Activated naive CD4-positive, alpha-beta T cell treated with anti-CD3 and anti-CD28 coated beads, Interleukin-2, amount 10 ng/mL, durations not matched to agents 7 days and 5 days (primary cell): ENCODE measurements at regions not wholly inside any gene's neighbourhood (a gene's known extent, or its start where the extent isn't known, plus 50 kb on each side); places are given as distances from the start of the nearest gene placed in this dataset.

Experiments used
- CTCF ChIA-PET: fragments of 350-600 bp; sonication (Branson Sonifier 250); formaldehyde crosslinking; loops from one replicate; lab custom pipeline; 2021; ENCODE audit warnings: antibody characterized with exemption; lab: Charles Lee
- DNase-seq: peaks from one replicate; pipeline ENCODE4 v3.0.0-alpha.2; 2020
- H3K27ac Mint-ChIP-seq: one replicate; pipeline ENCODE4 v1.8.0; 2021; ENCODE audit warnings: mild to moderate bottlenecking, moderate library complexity, mixed read lengths
- H3K27me3 Mint-ChIP-seq: one replicate; pipeline ENCODE4 v1.8.0; 2021; ENCODE audit warnings: mild to moderate bottlenecking, mixed read lengths
- H3K36me3 Mint-ChIP-seq: one replicate; pipeline ENCODE4 v1.8.0; 2021; ENCODE audit warnings: mixed read lengths
- H3K4me1 Mint-ChIP-seq: one replicate; pipeline ENCODE4 v1.8.0; 2021; ENCODE audit warnings: mixed read lengths
- H3K4me3 Mint-ChIP-seq: one replicate; pipeline ENCODE4 v1.8.0; 2021; ENCODE audit warnings: mild to moderate bottlenecking, moderate library complexity, mixed read lengths
- H3K9me3 Mint-ChIP-seq: one replicate; pipeline ENCODE4 v1.8.0; 2021; ENCODE audit warnings: mixed read lengths

DNA sequence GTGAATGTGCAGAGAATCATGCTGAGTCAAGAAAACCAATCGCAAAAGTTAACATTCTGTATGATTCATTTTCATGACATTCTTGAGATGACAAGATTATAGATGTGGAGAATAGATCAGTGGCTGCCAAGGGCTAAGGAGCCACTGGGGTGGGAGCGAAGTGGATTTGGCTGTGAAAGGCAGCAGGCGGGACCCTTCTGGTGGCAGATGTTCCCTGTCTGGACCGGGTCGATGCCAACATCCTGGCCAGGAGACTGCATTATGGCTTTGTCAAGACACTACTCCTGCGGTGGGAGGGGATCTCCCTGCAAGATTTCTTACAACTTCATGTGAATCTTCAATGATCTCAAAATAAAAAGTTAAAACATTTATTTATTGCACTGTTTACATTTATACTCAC, 427.9 kb downstream of the GALR1 start:
- Mint-ChIP-seq H3K27ac (no peak overlapping the region), H3K9me3 (no peaks in the 10 kb centered on the region), H3K27me3 (peaks cover 5% of the 10 kb centered on the region), H3K36me3 (no peaks in the 10 kb centered on the region), H3K4me1 (no peaks in the 10 kb centered on the region), H3K4me3 (no peak overlapping the region)
- CTCF ChIA-PET, result no interaction called here
- no peak for DNase-seq

GRCh38 chr18:77679869-77680268, 430.2 kb downstream of the GALR1 start:
- Mint-ChIP-seq H3K4me3 (no peak overlapping the region), H3K9me3 (no peaks in the 10 kb centered on the region), H3K36me3 (no peaks in the 10 kb centered on the region), H3K4me1 (no peaks in the 10 kb centered on the region), H3K27me3 (peaks cover 8% of the 10 kb centered on the region), H3K27ac (no peak overlapping the region)
- no peak for DNase-seq
- CTCF ChIA-PET, result no interaction called here

DNA sequence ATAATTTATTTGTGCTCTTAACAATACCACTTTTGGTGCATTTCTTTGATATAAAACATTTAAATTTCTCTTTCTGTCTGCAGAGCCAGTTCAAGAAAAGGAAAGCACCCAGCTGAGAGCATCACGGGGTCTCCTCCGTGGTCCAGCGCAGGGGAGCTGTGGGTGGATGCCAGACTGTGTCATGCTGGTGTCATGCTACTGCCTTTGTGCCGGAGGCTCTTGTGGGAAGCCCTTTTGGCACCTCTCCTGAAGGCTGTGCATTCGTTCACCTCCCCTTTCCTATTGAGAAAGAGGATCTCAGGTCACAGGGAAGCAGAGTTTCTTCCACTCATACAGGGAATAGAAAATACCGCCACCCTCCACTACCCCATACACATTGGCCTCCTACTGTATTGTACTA, 450.4 kb downstream of the GALR1 start:
- no peaks in the 10 kb centered on the region for H3K4me1 Mint-ChIP-seq
- no peaks in the 10 kb centered on the region for H3K9me3 Mint-ChIP-seq
- H3K27me3 Mint-ChIP-seq, result no peaks in the 10 kb centered on the region
- no peak overlapping the region for H3K4me3 Mint-ChIP-seq
- no peak overlapping the region for H3K27ac Mint-ChIP-seq
- no peaks in the 10 kb centered on the region for H3K36me3 Mint-ChIP-seq
- CTCF ChIA-PET, result no interaction called here
- no peak for DNase-seq

DNA sequence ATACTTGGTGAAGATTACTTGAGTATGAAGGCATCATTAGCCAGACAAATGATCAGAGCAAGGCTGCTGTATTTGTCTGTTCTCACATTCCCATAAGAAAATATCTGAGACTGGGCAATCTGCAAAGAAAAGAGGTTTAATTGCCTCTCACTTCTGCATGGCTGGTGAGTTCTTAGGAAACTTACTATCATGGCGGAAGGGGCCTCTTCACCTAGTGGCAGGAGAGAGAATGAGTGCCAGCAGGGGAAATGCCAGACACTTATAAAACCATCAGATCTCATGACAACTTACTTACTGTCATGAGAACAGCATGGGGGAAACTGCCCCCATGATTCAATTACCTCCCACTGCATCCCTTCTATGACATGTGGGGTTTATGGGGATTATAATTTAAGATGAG, 452.3 kb downstream of the GALR1 start:
- H3K27me3 Mint-ChIP-seq, result peaks cover 4% of the 10 kb centered on the region
- H3K4me3 Mint-ChIP-seq, result no peak overlapping the region
- H3K9me3 Mint-ChIP-seq, result no peaks in the 10 kb centered on the region
- CTCF ChIA-PET, result interaction anchor here (1.0 kb wide), 1 partner anchor 780 kb away, joined by 3 read pairs; no protein-coding TSS in a partner anchor
- no peaks in the 10 kb centered on the region for H3K4me1 Mint-ChIP-seq
- DNase-seq, result no peak
- H3K27ac Mint-ChIP-seq, result no peak overlapping the region
- H3K36me3 Mint-ChIP-seq, result no peaks in the 10 kb centered on the region

GRCh38 chr18:77702686-77703085, 453.0 kb downstream of the GALR1 start:
- Mint-ChIP-seq H3K27me3 (peaks cover 4% of the 10 kb centered on the region), H3K27ac (no peak overlapping the region), H3K9me3 (no peaks in the 10 kb centered on the region), H3K36me3 (no peaks in the 10 kb centered on the region), H3K4me3 (no peak overlapping the region), H3K4me1 (no peaks in the 10 kb centered on the region)
- CTCF ChIA-PET, result interaction anchor here (1.0 kb wide), 1 partner anchor 780 kb away, joined by 3 read pairs; no protein-coding TSS in a partner anchor
- no peak for DNase-seq

- H3K9me3 Mint-ChIP-seq, result no peaks in the 10 kb centered on the region
- no peak overlapping the region for H3K27ac Mint-ChIP-seq
- peaks cover 4% of the 10 kb centered on the region for H3K27me3 Mint-ChIP-seq
- no peaks in the 10 kb centered on the region for H3K4me1 Mint-ChIP-seq
- no peaks in the 10 kb centered on the region for H3K36me3 Mint-ChIP-seq
- H3K4me3 Mint-ChIP-seq, result no peak overlapping the region
- CTCF ChIA-PET, result no interaction called here
- DNase-seq, result no peak
Measured at GRCh38 chr18:77705301-77705700, 455.7 kb downstream of the GALR1 start.

DNA sequence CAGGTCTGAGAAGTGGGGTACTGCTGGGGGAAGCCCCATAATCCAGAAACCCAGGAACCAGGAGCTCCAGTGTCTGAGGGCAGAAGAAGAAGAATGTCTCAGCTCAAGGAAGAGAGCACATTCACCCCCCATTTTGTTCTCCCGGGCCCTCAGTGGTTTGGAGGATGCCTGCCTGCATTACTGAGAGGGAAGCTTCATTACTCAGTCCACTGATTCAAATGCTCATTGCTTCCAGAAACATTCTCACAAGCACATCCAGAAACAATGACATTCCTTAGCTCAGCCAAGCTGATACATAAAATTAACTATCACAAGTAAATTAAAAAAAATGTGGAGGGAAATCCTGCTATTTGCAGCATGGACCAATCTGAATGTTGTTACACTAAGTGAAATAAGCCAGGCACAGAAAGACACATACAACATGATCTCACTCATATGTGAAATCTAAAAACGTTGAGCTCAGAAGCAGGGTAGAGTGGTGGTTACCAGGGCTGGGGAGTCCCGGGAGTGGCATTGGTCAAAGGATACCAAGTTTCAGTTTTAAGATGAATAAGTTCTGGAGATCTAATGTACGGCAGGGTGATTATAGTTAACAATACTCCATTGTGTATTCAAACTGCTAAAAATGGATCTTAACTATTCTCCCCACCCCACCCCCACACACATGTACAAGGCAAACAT, 459.3 kb downstream of the GALR1 start:
- H3K36me3 Mint-ChIP-seq, result no peaks in the 10 kb centered on the region
- no peak overlapping the region for H3K27ac Mint-ChIP-seq
- no peaks in the 10 kb centered on the region for H3K9me3 Mint-ChIP-seq
- H3K27me3 Mint-ChIP-seq, result peaks cover 4% of the 10 kb centered on the region
- no peak for DNase-seq
- CTCF ChIA-PET, result no interaction called here
- H3K4me3 Mint-ChIP-seq, result no peak overlapping the region
- H3K4me1 Mint-ChIP-seq, result no peaks in the 10 kb centered on the region

GRCh38 chr18:77711096-77711495, 461.4 kb downstream of the GALR1 start:
- Mint-ChIP-seq H3K4me1 (no peaks in the 10 kb centered on the region), H3K27me3 (peaks cover 4% of the 10 kb centered on the region), H3K4me3 (no peak overlapping the region), H3K9me3 (no peaks in the 10 kb centered on the region), H3K36me3 (no peaks in the 10 kb centered on the region), H3K27ac (no peak overlapping the region)
- CTCF ChIA-PET, result no interaction called here
- DNase-seq, result no peak

DNA sequence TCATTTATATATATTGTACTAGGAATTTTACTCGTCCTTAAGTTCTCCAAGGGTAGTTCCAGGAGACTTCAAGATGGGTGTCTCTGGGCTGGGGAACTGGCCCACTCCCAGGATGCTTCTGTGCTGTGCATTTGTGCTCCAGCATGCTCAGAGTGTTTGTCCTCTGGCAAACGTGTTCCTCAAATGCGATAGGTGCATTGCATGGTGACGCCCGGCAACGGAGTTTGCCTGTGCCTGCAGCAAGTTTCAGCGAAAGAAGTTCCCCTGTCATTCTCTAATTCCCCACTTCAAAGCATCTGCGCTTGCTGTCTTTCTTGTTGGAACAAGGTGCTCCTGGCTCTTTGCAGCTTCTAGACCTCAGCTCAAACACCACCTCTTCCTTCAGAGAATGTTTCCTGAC, 465.1 kb downstream of the GALR1 start:
- H3K4me1 Mint-ChIP-seq, result no peaks in the 10 kb centered on the region
- CTCF ChIA-PET, result no interaction called here
- H3K36me3 Mint-ChIP-seq, result no peaks in the 10 kb centered on the region
- no peak overlapping the region for H3K27ac Mint-ChIP-seq
- no peak overlapping the region for H3K4me3 Mint-ChIP-seq
- no peaks in the 10 kb centered on the region for H3K27me3 Mint-ChIP-seq
- DNase-seq, result no peak
- no peaks in the 10 kb centered on the region for H3K9me3 Mint-ChIP-seq

GRCh38 chr18:77716282-77716681, 466.6 kb downstream of the GALR1 start:
- H3K4me1 Mint-ChIP-seq, result no peaks in the 10 kb centered on the region
- H3K9me3 Mint-ChIP-seq, result no peaks in the 10 kb centered on the region
- CTCF ChIA-PET, result no interaction called here

DNA sequence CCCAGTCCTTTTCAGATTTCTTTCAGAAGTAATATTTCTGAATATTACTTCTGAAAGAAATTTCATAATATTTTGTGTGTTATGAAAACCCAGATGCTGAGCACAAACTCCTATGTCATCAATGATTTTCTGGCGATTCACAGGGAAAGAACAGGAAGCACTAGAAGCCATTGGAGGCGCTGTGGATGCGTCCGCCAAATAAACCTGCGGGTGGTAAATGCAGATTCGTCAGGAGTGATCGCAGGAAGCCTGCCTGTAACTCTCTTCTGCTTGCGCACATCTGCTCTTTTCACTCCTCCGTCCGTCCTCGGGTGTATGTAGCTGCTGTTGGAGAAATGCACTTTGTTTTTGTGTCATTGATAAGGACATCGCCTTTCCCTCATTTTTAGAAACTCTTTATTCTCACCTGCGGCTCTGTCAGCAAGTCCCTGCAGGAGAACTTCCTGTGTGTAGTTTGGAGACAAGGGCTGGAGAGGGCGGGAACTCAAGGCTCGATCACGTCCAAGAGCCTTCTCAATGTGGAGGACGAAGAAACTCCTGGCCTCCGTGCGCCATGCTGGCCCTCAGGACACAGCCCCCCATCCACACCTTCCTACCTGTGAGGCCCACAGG, 483.8 kb downstream of the GALR1 start:
- H3K4me1 Mint-ChIP-seq, result no peaks in the 10 kb centered on the region
- no peak overlapping the region for H3K4me3 Mint-ChIP-seq
- H3K36me3 Mint-ChIP-seq, result no peaks in the 10 kb centered on the region
- CTCF ChIA-PET, result no interaction called here
- no peaks in the 10 kb centered on the region for H3K9me3 Mint-ChIP-seq
- H3K27me3 Mint-ChIP-seq, result peaks cover 4% of the 10 kb centered on the region
- H3K27ac Mint-ChIP-seq, result no peak overlapping the region
- DNase-seq, result no peak

More at GRCh38 chr18:77716282-77716681, 466.6 kb downstream of the GALR1 start:
- Mint-ChIP-seq H3K27me3 (no peaks in the 10 kb centered on the region), H3K27ac (no peak overlapping the region), H3K36me3 (no peaks in the 10 kb centered on the region), H3K4me3 (no peak overlapping the region)
- DNase-seq, result no peak

GRCh38 chr18:77736842-77737241, 487.2 kb downstream of the GALR1 start:
- Mint-ChIP-seq H3K9me3 (no peaks in the 10 kb centered on the region), H3K27ac (no peak overlapping the region), H3K27me3 (peaks cover 4% of the 10 kb centered on the region), H3K36me3 (no peaks in the 10 kb centered on the region), H3K4me3 (no peak overlapping the region), H3K4me1 (no peaks in the 10 kb centered on the region)
- no peak for DNase-seq
- CTCF ChIA-PET, result no interaction called here

DNA sequence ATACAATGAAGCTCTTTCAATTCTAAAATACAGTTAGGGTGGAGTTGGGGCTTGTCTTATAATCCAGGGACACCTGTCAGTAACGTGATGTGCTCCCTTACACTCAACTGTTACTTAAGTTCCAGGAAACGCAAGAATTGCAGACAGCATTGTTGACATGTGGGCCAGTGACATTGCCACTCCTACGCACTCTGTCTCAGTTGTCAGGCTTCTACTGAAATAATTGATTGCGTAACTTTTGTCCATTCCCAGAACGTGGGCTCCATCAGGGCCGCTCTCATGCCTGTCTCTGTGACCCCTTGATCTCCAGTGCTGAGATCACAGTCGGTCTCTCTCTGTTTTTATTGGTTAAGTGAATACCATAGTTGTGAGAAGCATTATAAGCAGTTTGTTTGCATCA, 487.8 kb downstream of the GALR1 start:
- Mint-ChIP-seq H3K27me3 (peaks cover 4% of the 10 kb centered on the region), H3K27ac (no peak overlapping the region), H3K4me1 (no peaks in the 10 kb centered on the region), H3K4me3 (no peak overlapping the region), H3K9me3 (no peaks in the 10 kb centered on the region), H3K36me3 (no peaks in the 10 kb centered on the region)
- no peak for DNase-seq
- CTCF ChIA-PET, result no interaction called here

DNA sequence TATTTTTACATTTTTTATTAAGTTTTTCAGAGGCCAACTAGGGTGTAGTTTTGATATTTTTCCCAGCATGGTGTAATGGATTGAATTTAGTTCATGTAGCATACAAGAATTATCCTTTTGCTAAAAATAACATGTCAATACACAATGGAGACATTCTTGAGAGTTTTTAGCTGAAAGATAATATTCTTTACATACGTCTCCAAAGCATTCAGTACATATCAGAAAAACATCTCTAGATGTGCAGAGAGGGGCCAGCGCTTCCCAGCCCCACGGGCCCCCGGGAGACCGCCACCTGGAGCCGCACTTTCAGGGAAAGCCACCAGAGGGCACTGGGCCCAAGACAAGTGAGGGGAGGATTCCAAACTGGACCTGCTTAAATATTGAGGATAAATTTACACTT, 499.4 kb downstream of the GALR1 start:
- CTCF ChIA-PET, result no interaction called here
- H3K36me3 Mint-ChIP-seq, result no peaks in the 10 kb centered on the region
- H3K27me3 Mint-ChIP-seq, result no peaks in the 10 kb centered on the region
- DNase-seq, result no peak
- H3K4me3 Mint-ChIP-seq, result no peak overlapping the region
- no peak overlapping the region for H3K27ac Mint-ChIP-seq
- no peaks in the 10 kb centered on the region for H3K4me1 Mint-ChIP-seq
- H3K9me3 Mint-ChIP-seq, result no peaks in the 10 kb centered on the region

GRCh38 chr18:77750006-77750405, 500.4 kb downstream of the GALR1 start:
- Mint-ChIP-seq H3K27ac (no peak overlapping the region), H3K9me3 (no peaks in the 10 kb centered on the region), H3K4me3 (no peak overlapping the region), H3K27me3 (no peaks in the 10 kb centered on the region), H3K4me1 (no peaks in the 10 kb centered on the region), H3K36me3 (no peaks in the 10 kb centered on the region)
- DNase-seq, result no peak
- CTCF ChIA-PET, result no interaction called here
